Hematopoietic multipotent progenitor cell treated with erythropoietin and hydrocortisone succinate and interleukin-3 and kit ligand, for 15 days (in vitro differentiated cells): ENCODE measurements at regions not wholly inside any gene's neighbourhood (a gene's known extent, or its start where the extent isn't known, plus 50 kb on each side); places are given as distances from the start of the nearest gene placed in this dataset.
"Not testable (repeated sequence)": the region's sequence is repeated elsewhere in the genome, so short reads cannot be mapped to it uniquely, and the experiment has no call there.

Experiments used
- DNase-seq: peaks from one replicate; pipeline ENCODE4 v3.0.0-alpha.2; 2015; ENCODE audit warnings: low spot score

DNA sequence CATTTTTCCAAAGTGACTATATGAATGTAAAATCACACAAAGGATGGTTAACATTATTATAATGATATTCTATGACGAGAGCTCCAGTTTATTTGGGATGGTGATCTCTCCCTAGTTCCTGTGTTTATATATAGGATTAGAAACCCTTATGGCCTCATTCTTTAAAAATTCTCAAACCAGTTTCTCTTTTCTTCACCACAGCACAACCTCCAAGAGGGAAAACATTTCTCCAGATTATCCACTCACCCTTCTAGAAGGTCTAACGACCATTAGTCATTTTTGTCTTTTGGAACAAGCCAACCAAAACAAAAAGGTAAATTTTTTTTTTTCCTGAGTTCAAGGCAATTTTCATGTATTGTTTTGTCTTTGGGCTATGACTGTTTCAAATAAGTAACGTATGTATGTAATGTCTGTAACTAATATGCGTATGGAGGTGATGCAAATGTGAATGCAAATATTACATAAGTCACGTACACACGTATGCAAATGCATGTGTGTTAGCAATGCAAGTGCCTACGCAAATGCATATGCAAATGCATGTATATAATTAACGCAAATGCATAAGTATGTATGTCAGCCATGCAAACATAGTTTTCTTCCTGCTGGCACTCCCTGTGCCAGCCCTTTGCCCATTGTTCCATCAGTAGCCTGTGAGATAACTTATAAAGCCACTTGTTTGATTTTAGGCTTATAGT lies 72.5 kb upstream of the MORC3 start:
- DNase-seq = no peak

DNA sequence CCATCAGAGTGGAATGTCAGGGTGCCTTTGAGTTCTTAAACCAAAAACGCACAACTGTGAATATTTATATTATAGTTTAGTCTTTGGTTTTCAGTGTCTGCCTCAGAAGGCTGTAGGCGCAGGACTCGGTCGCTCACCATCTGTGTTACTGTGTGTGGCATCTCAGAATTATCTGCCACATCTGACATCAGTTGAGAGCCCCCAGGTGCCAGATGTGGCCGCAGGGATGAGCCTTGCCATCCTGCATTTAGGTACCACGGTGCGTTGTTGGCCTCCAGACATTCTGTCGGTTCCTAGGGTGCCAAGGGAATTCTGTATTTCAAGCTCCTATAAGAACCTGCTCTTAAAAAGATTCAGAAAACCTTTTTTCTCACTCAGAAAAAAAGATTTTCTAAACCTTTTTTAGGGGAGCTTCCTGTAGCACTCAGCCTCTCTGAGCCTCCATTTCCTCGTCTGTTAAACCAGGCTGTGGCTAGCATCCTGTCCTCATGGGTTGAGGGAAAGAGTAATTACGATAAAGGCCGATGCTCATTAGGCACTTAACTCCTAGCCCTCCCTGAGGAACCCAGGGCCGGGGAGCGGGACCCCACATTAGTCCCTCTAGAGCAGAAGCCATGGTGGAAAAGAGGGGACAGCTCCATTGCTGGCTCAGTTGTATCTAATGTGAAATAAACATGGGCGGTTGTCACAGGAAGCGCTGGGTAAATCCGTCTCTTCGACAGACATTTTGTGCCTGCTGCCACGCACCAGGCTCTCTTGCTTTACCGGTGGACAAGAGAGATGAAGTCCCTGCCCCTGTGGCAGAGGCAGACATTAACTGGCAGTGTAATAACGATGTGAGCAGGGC lies 70.2 kb upstream of the MORC3 start:
- no peak for DNase-seq

DNA sequence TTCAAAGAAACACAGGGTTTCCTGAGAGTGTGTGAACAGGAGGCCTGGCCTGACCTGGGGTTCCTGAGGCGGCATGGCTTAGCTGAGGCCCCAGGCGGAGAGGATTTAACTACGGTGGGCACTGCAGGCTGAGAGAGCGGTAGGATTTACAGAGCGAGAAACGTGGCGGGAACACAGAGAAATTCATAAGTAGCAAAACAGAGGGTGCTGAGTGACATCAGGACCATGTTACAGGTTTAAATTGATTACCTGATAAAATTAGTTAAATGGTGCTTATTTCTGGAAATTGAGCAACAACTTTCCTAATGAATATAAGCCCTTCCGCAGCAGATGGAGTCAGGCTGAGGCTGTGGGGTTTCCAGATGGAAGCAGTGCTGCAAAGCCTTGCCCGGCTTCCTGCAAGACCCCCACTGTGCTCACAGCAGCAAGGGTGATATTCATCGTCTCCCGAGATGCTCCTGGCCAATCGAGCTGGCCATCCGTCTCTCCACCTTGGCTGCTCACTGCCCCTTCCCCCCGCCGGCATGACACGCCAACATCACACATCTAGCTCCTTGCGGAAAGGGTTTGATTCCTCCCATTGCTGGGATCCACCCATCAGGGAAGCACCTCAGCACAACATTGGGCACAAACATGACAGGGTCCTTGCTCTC lies 69.4 kb upstream of the MORC3 start:
- no peak for DNase-seq

DNA sequence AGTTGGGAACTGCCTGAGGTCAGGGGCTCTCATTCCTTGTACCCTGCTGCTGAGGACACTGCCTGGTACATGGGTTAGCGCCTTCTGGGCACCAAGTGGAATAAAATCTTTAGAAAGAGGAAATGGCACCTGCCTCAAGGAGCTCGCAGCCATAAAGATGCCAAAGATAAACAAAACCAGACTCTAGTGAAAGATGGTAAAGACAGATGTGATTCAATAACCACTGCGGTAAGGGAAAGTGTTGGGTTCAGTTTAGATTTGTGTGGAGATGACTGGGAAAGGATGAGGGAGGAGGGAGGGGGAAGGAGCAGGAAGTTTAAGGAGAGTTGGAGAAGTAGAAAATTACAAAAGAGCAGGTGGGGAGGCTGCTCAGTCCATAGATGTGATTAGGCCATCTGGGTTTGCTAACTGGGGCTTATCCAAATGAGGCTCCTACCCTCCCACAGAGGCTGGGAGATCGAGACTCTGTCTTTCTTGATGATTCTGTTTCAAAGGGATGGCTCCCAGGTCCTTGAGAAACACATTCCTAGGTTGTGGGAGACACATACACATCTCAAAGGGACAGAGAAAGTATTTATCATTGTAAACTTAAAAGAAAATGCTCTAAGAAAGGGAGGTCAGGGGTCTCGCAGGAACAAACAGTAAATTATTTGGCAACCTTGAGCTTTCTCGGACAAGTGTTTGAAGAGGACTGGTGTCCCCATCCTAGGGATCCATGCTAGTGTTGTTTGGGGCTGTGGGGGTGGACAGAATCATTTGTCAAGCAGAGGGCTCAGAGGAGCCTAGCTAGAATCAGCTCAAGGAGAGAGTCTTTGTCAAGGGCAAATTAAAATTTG lies 65.7 kb upstream of the MORC3 start:
- DNase-seq = no peak

DNA sequence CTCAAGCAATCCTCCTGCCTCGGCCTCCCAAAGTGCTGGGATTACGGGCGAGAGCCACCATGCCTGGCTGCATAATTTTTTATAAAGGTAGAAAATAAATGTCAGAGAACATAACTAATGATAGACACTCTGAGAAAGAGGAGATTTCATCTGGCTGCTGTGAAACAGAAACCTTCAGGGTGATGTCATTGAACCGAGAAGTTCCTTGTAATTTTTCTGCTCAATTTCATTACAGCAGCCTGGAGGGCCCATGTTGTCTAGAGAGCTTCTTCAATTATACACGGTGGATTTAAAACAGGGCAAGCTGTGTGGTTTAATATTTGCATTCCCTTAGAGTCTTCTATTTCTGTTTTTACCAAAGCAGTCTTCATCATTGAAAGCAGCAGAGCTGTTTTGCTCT lies 64.3 kb upstream of the MORC3 start:
- DNase-seq = no peak

DNA sequence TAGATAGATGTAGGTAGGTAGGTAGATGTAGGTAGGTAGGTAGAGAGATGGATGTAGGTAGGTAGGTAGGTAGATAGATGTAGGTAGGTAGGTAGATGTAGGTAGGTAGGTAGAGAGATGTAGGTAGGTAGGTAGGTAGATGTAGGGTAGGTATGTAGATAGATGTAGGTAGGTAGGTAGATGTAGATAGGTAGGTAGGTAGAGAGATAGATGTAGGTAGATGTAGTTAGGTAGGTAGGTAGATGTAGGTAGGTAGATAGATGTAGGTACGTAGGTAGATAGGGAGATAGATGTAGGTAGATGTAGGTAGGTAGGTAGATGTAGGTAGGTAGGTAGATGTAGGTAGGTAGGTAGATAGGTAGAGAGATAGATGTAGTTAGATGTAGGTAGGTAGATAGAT lies 62.3 kb upstream of the MORC3 start:
- DNase-seq = no peak

DNA sequence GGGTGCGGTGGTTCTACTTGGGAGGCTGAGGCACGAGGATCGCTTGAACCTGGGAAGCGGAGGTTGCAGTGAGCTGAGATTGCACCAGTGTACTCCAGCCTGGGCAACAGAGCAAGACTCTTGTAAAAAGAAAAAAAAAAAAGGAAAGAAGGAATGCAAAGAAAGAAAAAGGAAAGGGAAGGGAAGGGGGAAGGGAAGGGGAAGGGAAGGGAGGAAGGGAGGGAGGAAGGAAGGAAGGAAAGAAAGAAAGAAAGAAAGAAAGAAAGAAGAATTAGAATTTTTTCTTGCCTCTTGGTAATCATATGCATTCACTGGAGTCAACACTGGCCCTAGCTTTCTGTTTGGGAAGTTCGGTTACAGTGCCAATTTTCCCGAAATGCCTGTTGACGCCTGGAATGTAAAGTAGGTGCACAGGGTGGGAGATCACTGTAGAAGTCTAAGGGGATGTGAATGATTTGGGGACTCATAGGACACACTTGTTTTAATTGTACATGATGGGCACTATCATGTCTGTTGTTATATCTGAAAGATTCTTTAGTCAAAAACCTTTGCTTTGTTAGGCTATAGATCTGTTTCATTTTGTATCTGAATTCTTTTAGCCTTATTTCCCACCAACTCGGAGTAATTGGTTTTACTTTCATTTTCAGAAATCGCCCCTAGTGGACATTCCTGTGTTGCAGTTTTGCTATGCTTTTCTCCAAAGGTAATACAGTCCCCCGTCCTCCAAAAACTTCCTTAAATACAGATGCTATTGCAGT lies 59.8 kb upstream of the MORC3 start:
- DNase-seq = peak; percentile 81

DNA sequence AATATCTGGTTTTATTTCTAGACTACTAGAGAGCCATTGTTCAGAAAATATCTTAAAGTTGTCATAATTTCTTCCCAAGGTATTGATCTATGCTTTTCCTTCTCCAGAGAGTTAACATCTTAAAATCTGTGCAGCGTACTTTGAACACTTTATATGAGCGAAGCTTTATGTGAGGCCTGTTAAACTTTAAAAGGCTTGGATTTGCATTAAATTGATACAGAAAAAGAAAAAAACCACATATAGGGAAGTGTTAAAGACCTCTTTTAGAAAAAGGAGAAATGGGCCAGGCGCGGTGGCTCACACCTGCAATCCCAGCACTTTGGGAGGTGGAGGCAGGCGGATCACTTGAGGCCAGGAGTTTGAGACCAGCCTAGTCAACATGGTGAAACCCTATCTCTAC lies 59.2 kb upstream of the MORC3 start:
- no peak for DNase-seq

DNA sequence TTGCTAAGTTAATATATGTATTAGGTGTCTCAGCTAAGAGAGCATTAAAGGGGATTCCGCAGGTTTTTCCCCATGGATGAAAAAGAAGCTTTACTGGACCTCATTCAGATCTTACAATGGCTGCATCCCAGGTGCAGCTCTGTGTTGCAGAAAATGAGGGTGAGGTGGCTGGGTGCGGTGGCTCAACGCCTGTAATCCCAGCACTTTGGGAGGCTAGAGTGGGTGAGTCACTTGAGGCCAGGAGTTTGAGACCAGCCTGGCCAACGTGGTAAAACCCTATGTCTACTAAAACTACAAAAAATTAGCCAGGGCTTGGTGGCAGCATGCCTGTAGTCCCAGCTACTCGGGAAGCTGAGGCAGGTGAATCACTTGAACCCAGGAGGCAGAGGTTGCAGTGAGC lies 58.5 kb upstream of the MORC3 start:
- no peak for DNase-seq

DNA sequence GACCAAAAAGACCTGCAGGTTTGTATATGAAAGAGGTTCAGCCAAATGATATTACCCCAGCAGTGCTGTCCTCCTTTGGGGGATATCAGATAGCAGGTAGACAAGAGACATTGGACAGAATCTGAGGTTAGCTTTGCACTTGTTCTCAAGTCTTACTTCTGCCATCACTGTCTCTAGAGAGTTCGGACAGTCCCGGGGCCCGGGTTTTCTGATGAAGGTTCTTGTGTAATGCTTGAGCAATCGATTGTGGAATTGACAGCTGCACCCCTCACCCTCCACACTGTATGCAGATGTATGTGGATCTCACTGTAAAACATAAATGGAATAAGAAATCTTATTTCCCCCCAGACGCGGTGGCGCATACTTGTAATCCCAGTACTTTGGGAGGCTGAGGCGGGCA lies 56.2 kb upstream of the MORC3 start:
- DNase-seq = no peak

DNA sequence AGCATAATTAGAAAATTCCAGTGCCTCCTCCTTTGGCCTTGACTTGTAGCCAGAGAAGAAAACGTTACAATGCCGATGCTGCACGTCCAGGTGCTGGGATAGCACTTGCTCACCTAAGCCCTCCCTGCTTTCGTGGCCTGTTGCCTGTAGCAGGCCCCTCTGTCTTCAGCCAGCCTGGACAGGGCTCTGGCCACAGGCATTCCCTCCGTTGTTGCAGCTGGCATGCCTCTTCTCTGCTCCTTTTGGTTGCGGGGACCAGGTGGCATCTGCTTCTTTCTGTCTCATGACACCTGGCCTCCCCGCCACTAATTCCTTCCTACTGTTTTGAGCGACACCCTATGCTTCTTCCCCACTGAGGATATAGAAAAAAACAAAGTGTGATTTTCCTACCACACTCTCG lies 54.6 kb upstream of the MORC3 start:
- DNase-seq = no peak

DNA sequence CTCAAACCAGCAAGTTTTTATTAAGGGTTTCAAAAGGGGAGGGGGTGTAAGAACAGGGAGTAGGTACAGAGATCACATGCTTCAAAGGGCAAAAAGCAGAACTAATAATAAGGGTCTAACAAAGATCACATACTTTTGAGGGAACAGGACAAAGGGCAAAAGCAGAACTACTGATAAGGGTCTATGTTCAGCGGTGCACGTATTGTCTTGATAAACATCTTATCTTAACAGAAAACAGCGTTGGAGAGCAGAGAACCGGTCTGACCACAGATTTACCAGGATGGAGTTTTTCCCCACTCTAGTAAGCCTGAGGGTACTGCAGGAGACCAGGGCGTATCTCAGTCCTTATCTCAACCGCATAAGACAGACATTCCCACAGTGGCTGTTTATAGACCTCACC lies 52.2 kb upstream of the MORC3 start:
- not testable (repeated sequence) for DNase-seq

DNA sequence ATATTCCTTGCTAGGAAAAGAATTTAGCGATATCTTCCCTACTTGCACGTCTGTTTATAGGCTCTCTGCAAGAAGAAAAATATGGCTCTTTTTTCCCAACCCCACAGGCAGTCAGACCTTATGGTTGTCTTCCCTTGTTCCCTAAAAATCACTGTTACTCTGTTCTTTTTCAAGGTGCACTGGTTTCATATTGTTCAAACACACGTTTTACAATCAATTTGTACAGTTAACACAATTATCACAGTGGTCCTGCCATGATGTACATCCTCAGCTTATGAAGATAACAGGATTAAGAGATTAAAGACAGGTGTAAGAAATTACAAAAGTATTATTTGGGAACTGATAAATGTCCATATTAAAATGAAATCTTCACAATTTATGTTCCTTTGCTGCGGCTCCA lies 51.7 kb upstream of the MORC3 start:
- not testable (repeated sequence) for DNase-seq
